NOMO-1 treated with DMSO at 0.1 percent for 48 hours (cell line): ENCODE measurements at regions not wholly inside any gene's neighbourhood (a gene's known extent, or its start where the extent isn't known, plus 50 kb on each side); places are given as distances from the start of the nearest gene placed in this dataset.
"Not testable (repeated sequence)": the region's sequence is repeated elsewhere in the genome, so short reads cannot be mapped to it uniquely, and the experiment has no call there.

ENCODE experiments used
- DNase-seq: peaks from one replicate; lab custom pipeline; 2025; ENCODE audit not compliant: unreplicated experiment; lab: John Stamatoyannopoulos, UW

- no peak for DNase-seq
Observed at GRCh38 chr11:98185245-98185644, 835.5 kb upstream of the CNTN5 start.

GRCh38 chr11:98194611-98195010, 826.1 kb upstream of the CNTN5 start:
- no peak for DNase-seq

GRCh38 chr11:98195300-98195699, 825.4 kb upstream of the CNTN5 start:
- DNase-seq: no peak

GRCh38 chr11:98207086-98207485, 813.7 kb upstream of the CNTN5 start:
- DNase-seq: no peak

GRCh38 chr11:98227278-98227677, 793.5 kb upstream of the CNTN5 start:
- no peak for DNase-seq

- DNase-seq: no peak
Observed at GRCh38 chr11:98230678-98231077, 790.1 kb upstream of the CNTN5 start.

- DNase-seq: no peak
Observed at GRCh38 chr11:98234698-98235097, 786.1 kb upstream of the CNTN5 start.

DNA sequence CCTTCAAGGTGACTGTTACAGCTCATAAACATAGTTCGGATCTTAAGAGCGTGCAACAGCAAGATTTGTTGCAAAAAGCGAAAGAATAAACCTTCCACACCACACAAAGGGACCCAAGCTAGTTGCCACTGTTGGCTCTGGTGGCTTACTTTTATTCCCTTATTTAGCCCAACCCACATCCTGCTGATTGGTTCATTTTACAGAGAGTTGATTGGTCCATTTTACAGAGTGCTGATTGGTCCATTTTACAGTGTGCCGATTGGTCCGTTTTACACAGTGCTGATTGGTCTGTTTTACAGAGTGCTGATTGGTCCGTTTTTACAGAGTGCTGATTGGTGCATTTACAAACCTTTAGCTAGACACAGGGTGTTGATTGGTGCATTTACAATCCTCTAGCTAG, 776.9 kb upstream of the CNTN5 start:
- DNase-seq: no peak

GRCh38 chr11:98260983-98261382, 759.8 kb upstream of the CNTN5 start:
- no peak for DNase-seq

DNA sequence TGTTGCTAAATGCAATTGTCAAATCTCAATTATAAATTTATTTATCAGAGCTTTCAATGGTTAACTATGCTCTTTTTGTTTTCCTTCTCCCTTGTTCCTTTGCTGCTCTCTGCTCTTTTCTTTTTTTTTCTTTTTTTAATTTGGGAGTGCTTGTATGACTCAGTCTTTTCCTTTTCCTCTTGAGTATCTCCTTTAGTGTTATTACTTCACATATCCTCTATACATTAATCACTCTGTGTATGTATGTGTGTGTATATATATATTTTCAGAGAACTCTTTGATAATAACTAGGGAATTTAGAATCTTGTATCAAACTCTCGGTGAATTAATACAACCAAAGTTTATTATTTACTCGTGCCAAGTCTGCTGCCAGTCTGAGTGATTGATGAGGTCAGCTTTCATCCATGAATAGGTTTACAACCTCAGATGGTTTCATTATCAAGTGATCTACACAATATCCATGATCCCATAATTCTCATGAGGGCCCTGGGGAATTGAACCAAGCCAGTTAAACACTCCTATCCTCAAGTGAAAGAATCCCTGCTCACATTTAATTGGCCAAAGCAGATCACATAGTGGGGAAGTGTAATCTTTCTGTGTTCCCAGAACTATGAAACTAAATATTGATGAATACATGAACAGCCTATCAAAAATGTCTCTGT, 743.4 kb upstream of the CNTN5 start:
- no peak for DNase-seq

- no peak for DNase-seq
Observed at GRCh38 chr11:98289617-98290263, 731.0 kb upstream of the CNTN5 start.

GRCh38 chr11:98296091-98296880, 724.5 kb upstream of the CNTN5 start:
- DNase-seq: no peak

GRCh38 chr11:98300719-98301118, 720.0 kb upstream of the CNTN5 start:
- DNase-seq: no peak

- no peak for DNase-seq
Observed at GRCh38 chr11:98307827-98308491, 712.8 kb upstream of the CNTN5 start.

DNA sequence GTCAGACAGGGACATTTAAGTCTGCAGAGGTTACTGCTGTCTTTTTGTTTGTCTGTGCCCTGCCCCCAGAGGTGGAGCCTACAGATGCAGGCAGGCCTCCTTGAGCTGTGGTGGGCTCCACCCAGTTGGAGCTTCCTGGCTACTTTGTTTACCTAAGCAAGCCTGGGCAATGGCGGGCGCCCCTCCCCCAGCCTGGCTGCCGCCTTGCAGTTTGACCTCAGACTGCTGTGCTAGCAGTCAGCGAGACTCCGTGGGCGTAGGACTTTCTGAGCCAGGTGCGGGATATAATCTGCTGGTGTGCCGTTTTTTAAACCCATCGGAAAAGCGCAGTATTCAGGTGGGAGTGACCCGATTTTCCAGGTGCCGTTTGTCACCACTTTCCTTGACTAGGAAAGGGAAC, 690.4 kb upstream of the CNTN5 start:
- DNase-seq: not testable (repeated sequence)

DNA sequence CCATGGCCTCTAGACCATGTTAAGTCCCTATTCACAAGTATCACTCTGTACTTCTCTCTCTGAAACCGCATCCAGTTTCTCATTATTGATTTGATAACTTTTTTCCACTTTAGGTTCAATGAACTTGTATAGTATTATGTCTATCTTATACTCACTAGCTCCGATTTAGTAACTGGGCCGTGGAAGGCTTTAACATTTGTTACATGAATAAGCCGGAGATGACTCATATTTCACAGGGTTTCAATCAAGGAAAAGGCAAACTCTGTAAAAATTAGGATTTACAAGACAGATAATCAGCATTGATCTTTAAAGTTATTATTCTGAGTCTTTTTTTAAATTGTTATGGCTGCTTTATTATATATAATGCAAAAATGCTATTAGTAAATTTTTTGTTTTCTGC, 662.2 kb upstream of the CNTN5 start:
- DNase-seq: no peak

DNA sequence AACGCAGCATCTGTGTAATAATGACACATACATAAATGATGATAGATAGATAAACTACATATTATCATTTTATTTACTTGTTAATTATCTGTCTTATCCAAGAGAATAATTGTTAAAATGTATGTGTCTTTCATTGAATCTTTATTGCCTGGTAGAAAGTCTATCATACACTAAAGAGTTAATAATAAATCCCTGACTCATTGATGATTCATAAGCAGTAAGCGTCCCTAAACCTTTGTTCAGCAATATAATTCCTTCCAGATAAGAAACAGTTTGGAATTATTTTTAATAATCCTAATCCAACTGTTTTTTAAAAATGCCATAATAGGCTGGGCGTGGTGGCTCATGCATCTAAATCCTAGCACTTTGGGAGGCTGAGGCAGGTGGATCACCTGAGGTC, 655.6 kb upstream of the CNTN5 start:
- DNase-seq: no peak

- DNase-seq: no peak
Observed at GRCh38 chr11:98365941-98366340, 654.8 kb upstream of the CNTN5 start.

DNA sequence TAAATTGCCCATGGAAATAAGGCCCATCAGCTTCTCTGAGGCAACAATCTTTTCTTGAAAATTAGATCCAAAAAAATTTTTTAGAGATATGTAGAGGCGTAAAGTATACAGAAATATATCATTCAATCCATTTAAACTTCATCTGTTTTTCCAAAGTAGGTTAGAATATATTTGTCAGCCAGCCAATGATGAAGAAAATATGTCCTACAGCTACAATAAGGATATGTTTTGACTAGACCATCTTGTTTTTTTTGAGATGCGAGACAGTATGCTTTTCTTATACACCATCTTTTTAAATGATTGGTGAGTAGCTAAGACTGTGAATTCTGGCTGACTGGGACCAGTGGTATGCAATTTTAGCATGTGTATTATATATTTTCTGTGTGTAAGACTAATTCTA, 630.4 kb upstream of the CNTN5 start:
- no peak for DNase-seq

DNA sequence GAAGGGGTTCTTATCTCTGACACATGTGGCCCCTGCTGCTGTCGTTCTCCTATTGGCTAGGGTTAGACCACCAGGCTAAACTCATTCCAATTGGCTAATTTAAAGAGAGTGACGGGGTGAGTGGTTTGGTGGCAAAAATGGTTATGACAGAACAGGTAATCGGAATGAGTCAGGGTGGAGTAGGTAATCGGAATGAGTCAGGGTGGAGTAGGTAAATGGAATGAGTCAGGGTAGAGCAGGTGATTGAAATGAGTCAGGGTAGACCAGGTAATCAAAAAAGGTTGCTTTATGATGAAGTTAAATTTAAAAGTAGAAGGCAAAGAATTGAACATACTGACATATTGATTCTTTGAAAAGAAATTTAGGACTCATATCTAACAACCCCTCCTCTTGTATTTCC, 626.2 kb upstream of the CNTN5 start:
- not testable (repeated sequence) for DNase-seq

GRCh38 chr11:98398508-98398907, 622.2 kb upstream of the CNTN5 start:
- DNase-seq: no peak

DNA sequence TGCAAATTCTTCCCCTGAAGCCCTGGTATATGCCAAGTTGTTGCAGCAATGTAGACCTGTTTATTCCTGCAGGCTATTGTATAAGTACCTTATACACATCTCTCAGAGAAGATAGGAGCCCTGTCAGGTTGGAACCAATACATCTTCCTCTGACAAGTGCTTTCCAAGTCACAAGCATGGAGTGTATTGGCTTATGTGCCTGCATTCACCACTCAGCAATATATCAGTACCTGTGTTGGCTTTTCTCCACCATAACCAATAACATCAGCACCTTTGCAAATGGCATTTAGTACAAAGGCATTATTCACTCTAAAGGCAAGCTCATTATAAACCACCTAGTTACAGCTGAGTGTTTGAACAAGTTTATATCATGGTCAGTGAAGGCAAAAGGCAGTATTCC, 611.7 kb upstream of the CNTN5 start:
- no peak for DNase-seq
